ENCODE measurements at regions not wholly inside any gene's neighbourhood (a gene's known extent, or its start where the extent isn't known, plus 50 kb on each side); places are given as distances from the start of the nearest gene placed in this dataset.
A peak's percentile ranks its signal among the peaks of the same experiment; 100 is the strongest.

DNA sequence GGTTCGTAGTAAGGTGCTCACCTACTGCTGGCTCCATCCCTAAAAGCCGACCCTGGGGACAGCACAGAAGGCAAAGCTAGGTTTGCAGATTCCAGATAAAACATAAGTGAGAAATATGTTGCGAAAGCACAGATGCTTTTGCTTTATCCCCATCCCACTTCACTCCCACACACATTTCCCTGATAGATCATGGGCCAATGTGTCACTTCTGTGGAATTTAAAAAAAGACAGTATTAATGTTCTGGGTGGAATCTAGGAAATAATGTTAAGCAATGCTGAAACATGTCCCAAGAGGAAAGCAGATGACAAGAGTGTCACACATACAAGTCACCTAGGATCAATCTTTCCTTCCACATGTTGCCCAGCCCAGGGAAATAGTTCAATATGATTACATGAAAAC is 661.0 kb upstream of the MIR17HG start:
- TF ChIP-seq POLR2A (IDR thresholded peaks at IDR 0.05; ENCODE audit: low read length) = no peak
- TF ChIP-seq CHD2 (IDR thresholded peaks at IDR 0.05; ENCODE audit: low read length, partially characterized antibody) = no peak
- no peak for TF ChIP-seq CHD4 (IDR thresholded peaks at IDR 0.05; ENCODE audit: borderline replicate concordance)
- no peak for TF ChIP-seq EHMT2 (IDR thresholded peaks at IDR 0.05; ENCODE audit: low read depth)
- TF ChIP-seq POLR2AphosphoS2 (conservative IDR thresholded peaks at IDR 0.05; ENCODE audit: low read length) = no peak
- TF ChIP-seq KDM5A (IDR thresholded peaks at IDR 0.05) = no peak
- TF ChIP-seq, protein P1, sequence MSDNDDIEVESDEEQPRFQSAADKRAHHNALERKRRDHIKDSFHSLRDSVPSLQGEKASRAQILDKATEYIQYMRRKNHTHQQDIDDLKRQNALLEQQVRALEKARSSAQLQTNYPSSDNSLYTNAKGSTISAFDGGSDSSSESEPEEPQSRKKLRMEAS (IDR thresholded peaks at IDR 0.05) = no peak
- TF ChIP-seq, protein P2, sequence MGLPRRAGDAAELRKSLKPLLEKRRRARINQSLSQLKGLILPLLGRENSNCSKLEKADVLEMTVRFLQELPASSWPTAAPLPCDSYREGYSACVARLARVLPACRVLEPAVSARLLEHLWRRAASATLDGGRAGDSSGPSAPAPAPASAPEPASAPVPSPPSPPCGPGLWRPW (IDR thresholded peaks at IDR 0.05) = no peak
- no peak for FAIRE-seq
- peaks cover 7% of the 10 kb centered on the region; the same call in 1 of the 3 replicates for H3K4me1 ChIP-seq
- no peak overlapping the region for H3K27ac ChIP-seq
- DNase-seq (ENCODE audit: low read depth in 1 of 2, low spot score in 1 of 2) = peak in 1 of 2 experiments; percentile 1
- ChIA-PET CTCF (no interaction called here), POLR2A (no interaction called here)
- 79% methylated on average over 3 of the region's 3 CpGs for WGBS (ENCODE audit: missing lambda C conversion rate)
- no peak overlapping the region for H3K4me3 ChIP-seq
- no peak overlapping the region for H3K4me2 ChIP-seq
- no peaks in the 10 kb centered on the region for H3K9me3 ChIP-seq
- ATAC-seq = no peak

DNA sequence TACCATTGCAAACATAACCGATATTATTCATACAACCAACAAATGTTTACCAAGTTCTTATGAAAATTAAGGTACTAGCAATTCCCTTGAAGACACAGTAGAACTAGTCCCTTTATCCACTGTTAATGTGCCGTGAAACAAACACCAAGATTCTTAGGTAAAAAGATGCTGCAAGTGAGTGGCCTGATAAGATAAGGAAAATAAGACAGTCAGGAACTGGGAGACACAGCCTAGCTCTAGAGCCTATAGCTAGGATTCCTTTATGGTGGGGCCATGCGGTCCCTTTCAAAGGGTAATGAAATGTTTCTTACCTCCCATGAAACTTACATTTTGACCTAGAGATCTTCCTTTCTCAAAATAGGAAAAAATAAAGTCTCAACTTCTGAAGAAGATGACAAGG is 658.4 kb upstream of the MIR17HG start:
- ATAC-seq (no peak), FAIRE-seq (no peak), DNase-seq (ENCODE audit: low read depth in 1 of 2, low spot score in 1 of 2) (no peak)
- no peak overlapping the region for H3K4me2 ChIP-seq
- H3K4me1 ChIP-seq = peaks cover 7% of the 10 kb centered on the region; the same call in 1 of the 3 replicates
- no peaks in the 10 kb centered on the region for H3K9me3 ChIP-seq
- no peak overlapping the region for H3K4me3 ChIP-seq
- CTCF ChIA-PET = no interaction called here
- POLR2A ChIA-PET = no interaction called here
- TF ChIP-seq TP53 (CRISPR knock-in tag; IDR thresholded peaks at IDR 0.05) (no peak), ZNF302 (CRISPR knock-in tag; IDR thresholded peaks at IDR 0.05) (no peak), MAZ (IDR thresholded peaks at IDR 0.05; ENCODE audit: borderline replicate concordance, low read depth, low read length) (no peak), NFE2L2 (conservative IDR thresholded peaks at IDR 0.05; ENCODE audit: low read length) (no peak), ESRRA (IDR thresholded peaks at IDR 0.05; ENCODE audit: borderline replicate concordance, low read length) (no peak), ZC3H11A (IDR thresholded peaks at IDR 0.05) (no peak), RFX5 (IDR thresholded peaks at IDR 0.05) (no peak), POLR2A (IDR thresholded peaks at IDR 0.05; ENCODE audit: low read length) (no peak), CEBPB (IDR thresholded peaks at IDR 0.05) (no peak), NR3C1 (IDR thresholded peaks at IDR 0.05) (no peak), MAFK (IDR thresholded peaks at IDR 0.05; ENCODE audit: partially characterized antibody) (no peak), FOSB (CRISPR knock-in tag; IDR thresholded peaks at IDR 0.05) (no peak)
- TF ChIP-seq, protein P3, sequence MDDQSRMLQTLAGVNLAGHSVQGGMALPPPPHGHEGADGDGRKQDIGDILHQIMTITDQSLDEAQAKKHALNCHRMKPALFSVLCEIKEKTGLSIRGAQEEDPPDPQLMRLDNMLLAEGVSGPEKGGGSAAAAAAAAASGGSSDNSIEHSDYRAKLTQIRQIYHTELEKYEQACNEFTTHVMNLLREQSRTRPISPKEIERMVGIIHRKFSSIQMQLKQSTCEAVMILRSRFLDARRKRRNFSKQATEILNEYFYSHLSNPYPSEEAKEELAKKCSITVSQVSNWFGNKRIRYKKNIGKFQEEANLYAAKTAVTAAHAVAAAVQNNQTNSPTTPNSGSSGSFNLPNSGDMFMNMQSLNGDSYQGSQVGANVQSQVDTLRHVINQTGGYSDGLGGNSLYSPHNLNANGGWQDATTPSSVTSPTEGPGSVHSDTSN (IDR thresholded peaks at IDR 0.05) = no peak
- TF ChIP-seq, protein P4, sequence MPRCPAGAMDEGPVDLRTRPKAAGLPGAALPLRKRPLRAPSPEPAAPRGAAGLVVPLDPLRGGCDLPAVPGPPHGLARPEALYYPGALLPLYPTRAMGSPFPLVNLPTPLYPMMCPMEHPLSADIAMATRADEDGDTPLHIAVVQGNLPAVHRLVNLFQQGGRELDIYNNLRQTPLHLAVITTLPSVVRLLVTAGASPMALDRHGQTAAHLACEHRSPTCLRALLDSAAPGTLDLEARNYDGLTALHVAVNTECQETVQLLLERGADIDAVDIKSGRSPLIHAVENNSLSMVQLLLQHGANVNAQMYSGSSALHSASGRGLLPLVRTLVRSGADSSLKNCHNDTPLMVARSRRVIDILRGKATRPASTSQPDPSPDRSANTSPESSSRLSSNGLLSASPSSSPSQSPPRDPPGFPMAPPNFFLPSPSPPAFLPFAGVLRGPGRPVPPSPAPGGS (IDR thresholded peaks at IDR 0.05) = no peak
- TF ChIP-seq, protein P5, sequence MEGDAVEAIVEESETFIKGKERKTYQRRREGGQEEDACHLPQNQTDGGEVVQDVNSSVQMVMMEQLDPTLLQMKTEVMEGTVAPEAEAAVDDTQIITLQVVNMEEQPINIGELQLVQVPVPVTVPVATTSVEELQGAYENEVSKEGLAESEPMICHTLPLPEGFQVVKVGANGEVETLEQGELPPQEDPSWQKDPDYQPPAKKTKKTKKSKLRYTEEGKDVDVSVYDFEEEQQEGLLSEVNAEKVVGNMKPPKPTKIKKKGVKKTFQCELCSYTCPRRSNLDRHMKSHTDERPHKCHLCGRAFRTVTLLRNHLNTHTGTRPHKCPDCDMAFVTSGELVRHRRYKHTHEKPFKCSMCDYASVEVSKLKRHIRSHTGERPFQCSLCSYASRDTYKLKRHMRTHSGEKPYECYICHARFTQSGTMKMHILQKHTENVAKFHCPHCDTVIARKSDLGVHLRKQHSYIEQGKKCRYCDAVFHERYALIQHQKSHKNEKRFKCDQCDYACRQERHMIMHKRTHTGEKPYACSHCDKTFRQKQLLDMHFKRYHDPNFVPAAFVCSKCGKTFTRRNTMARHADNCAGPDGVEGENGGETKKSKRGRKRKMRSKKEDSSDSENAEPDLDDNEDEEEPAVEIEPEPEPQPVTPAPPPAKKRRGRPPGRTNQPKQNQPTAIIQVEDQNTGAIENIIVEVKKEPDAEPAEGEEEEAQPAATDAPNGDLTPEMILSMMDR (IDR thresholded peaks at IDR 0.05) = no peak
- TF ChIP-seq, protein P6, sequence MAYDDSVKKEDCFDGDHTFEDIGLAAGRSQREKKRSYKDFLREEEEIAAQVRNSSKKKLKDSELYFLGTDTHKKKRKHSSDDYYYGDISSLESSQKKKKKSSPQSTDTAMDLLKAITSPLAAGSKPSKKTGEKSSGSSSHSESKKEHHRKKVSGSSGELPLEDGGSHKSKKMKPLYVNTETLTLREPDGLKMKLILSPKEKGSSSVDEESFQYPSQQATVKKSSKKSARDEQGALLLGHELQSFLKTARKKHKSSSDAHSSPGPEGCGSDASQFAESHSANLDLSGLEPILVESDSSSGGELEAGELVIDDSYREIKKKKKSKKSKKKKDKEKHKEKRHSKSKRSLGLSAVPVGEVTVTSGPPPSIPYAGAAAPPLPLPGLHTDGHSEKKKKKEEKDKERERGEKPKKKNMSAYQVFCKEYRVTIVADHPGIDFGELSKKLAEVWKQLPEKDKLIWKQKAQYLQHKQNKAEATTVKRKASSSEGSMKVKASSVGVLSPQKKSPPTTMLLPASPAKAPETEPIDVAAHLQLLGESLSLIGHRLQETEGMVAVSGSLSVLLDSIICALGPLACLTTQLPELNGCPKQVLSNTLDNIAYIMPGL (CRISPR knock-in tag; IDR thresholded peaks at IDR 0.05; ENCODE audit: borderline replicate concordance) = no peak
- no peak overlapping the region for H3K27ac ChIP-seq
- 87% methylated on average over 3 of the region's 3 CpGs for WGBS (ENCODE audit: missing lambda C conversion rate)
